ENCODE measurements at regions not wholly inside any gene's neighbourhood (a gene's known extent, or its start where the extent isn't known, plus 50 kb on each side); places are given as distances from the start of the nearest gene placed in this dataset.

DNA sequence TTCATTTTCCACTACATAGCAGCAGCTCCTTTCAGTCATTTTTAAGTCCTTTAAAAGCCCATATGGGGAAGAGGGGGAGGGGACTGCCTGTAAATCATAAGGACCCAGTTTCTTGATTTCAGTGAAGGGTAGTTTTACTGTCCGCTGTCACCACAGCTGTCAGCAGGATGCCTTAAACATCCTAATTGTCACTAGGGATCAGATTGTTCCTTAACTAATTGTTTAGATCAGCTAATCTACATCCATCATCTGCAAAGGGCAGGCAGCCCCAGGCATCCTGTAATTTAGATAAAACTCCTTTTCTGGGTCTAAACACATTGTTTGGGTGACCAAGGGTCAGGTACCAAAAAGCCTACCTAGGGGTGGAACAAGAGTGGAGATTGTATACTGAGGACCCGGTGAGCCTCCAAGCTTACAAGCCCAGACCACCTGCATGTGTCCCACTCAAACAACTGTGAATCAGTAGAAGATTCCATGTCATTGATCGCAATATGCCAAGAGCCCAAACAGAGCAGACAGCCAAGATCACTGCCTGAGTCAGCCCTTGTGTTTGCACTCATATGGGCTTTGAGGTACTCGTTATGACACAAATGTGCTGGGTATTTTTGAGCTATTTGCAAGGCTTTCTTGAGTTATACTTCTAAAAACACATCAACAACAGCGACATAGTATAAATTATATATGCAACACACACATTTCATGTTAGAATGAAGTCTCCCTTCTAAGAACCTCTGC lies 198.7 kb upstream of the CEP162 start:
- in situ Hi-C loops (cut with MboI; ENCODE audit: low sequenced_read_pairs), result no loop called here

DNA sequence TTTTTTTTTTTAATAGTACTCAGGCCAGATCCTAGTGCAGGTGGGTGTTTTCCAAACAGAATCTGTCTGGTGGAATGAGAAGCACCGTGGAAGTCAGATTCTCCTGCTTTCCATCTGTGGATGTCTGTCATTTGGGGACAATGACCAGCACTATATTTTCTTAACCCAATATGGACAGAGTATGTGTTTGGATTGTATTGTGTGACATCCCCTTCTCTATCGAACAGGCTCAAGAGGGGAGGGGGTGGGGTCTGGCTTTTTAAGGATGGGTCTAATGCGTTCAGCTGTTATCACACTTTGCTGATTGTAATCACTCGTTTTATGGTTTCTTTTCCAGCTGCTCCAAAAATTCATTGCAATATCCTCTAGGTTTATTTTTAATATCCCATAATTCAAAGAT lies 197.5 kb upstream of the CEP162 start:
- in situ Hi-C loops (cut with MboI; ENCODE audit: low sequenced_read_pairs), result loop anchor here (25.0 kb wide), 1 partner anchor 887 kb away; no protein-coding TSS in a partner anchor

DNA sequence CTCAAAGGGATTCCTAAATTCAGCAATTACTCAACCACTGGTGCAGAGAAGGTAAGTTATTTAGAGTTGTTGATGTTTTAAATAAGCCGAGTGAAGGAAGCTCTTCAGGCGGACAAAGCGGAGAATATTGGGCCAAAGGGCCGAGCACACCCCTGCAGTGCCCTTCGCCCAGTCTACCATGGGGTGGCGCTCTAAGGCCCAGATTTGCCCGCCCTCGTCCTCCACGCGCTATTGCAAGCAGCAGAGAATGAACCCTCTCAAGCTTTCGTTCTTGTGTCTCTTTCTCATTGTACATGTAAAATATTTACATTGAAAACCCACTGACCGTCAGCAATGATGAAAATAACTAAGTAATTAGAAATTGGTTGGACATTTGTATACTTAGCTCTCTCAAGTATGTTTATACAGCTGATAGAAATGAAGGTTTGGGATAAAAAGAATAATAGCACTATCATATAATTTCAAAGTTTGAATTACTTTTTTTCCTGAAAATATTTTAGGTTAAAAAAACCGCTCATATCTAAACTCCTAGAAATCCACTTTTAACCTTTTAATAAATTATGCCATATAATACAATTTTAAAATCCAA lies 195.0 kb upstream of the CEP162 start:
- in situ Hi-C loops (cut with MboI; ENCODE audit: low sequenced_read_pairs), result loop anchor here (25.0 kb wide), 1 partner anchor 890 kb away; no protein-coding TSS in a partner anchor

DNA sequence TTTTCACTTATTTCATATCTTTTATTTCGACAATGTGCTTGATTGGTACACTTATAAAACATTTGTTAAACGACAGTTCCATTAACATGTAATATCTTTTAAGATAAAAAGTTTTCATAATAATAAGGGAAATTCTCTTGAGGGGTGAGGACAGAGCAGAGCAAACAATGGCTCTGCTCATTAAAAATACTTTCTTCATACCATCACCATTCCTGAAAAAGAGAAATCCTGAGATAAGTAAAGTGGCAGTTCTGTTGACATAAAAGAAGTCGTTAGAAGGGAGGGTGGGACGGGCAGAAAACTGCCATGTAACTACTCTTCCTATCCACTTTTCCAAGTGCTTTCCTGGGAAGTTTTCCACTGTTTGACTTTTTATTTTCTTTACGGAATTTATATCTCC lies 193.6 kb upstream of the CEP162 start:
- in situ Hi-C loops (cut with MboI; ENCODE audit: low sequenced_read_pairs), result loop anchor here (25.0 kb wide), 1 partner anchor 891 kb away; no protein-coding TSS in a partner anchor

DNA sequence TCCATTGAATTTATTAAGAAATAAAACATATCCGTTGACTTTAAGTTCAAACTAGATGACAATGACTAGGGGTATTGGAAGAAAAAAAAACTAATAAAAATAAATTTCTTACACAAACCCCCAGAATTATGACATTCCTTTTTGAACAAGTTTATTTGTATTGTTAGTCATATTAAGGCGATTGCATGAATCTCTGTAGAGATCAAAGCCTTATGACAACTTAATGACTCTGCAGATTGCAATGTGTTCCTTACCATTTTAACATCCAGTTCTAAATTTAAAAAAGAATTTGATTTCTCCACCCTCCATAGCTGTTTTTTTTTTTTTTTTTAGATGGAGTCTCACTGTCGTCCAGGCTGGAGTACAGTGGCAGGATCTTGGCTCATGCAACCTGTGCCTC lies 189.8 kb upstream of the CEP162 start:
- in situ Hi-C loops (cut with MboI; ENCODE audit: low sequenced_read_pairs), result loop anchor here (25.0 kb wide), 1 partner anchor 895 kb away; no protein-coding TSS in a partner anchor

DNA sequence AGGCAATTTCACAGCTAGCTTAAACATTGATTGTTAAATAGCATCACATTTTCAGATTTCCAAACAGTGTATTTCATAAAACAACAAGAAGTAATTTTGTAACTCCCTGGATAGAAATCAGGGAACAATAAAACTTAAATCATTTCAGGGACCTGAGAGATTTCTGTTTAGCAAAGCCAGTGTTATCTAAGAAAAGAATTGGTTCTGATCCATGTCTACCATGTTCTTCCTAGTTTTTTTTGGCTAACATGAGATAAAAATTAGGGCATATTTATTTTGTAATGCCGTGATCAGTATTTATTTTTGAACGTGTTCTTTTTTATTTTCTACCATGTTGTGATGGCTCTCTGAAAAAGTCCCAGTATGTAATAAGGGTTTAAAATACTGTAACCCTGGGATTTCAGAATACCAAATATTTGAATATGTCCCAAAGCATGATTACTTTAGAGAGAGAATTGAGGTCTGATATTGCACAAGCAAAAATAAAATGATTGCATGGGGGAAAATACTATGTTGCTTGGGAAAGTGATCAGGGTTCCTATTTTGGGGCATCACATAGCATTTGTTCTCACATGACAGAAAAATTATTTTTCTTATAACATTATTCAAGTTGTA lies 188.7 kb upstream of the CEP162 start:
- in situ Hi-C loops (cut with MboI; ENCODE audit: low sequenced_read_pairs), result loop anchor here (25.0 kb wide), 1 partner anchor 896 kb away; no protein-coding TSS in a partner anchor

DNA sequence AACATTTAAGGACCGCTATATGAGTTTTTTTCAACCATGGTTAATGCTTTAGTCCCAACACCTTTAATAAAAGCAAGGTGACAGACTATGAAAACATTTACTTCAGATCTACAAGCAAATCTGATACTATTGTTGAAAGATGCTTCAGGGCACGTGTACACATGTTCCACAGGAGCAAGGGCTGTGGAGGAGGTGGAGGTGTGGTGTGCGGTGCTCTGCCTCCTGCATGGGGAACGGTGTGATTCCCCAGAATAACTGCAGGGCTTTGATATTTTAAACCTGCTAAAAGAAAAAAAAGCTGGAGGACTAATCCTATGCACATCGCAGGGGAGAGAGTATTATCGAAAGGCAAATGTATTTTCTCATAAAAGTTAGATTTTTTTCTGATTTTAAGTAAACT lies 188.1 kb upstream of the CEP162 start:
- in situ Hi-C loops (cut with MboI; ENCODE audit: low sequenced_read_pairs), result loop anchor here (25.0 kb wide), 1 partner anchor 897 kb away; no protein-coding TSS in a partner anchor

DNA sequence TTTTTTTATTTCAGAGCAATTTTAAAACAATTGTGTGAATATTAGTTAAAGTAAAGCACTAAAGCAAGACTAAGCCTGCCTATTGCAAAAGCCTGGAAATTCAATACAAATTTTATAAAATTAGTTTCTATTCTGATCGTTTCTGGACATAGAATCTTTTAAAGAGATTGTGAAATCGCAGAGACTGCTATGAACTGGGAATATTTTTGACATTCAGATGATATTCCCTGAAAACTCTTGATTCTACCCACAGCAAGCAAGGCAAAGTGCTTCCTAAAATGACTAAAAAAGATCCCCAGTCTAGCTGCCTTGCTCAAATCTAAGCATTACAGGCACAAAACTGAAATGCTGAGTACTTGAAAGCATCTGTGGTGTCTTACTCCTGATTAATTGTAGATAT lies 187.6 kb upstream of the CEP162 start:
- in situ Hi-C loops (cut with MboI; ENCODE audit: low sequenced_read_pairs), result loop anchor here (25.0 kb wide), 1 partner anchor 897 kb away; no protein-coding TSS in a partner anchor

DNA sequence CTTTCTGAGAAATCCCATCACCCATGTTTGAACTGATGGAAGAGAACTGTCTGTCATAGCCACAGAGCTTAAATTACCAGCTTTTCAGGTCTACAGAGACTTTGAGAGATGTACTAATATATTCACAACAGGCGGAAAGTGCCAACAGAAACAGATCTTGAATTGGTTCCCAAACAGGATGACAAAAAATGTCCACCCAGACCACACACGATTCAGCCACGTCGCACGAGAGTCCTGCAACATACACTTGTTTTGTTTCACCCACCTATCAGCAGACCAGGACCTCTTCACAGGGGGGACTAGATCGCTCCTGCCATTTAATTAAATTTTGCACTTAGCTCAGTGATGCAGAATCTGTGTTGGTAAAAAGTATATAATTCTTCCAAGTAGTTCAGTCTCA lies 187.1 kb upstream of the CEP162 start:
- in situ Hi-C loops (cut with MboI; ENCODE audit: low sequenced_read_pairs), result loop anchor here (25.0 kb wide), 1 partner anchor 898 kb away; no protein-coding TSS in a partner anchor

DNA sequence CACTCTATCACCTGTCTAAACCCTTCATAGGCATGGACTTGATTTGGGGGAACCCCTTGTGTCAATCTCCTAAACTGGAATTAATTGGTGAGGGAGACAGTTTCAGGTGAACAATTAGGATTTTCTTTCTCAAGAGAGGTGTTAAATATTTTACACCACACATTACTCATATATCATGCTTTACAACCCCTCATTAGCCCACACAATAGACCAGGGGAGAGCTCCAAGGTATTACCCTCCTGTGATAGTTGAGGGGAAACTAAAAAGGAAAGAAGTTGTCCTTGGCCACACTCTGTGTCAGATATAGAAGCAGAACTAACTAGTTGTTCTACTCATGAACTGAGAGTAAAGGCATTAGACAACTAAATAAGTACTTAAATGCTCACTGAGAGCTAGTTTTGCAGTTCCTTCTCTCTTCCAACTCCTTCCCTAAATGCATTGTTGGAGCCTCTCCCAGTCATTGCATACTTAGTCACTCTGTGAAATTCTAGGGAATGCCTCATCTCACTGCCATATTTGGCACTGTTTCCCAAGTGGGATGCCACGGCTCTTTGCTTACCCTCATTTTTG lies 183.7 kb upstream of the CEP162 start:
- in situ Hi-C loops (cut with MboI; ENCODE audit: low sequenced_read_pairs), result loop anchor here (25.0 kb wide), 1 partner anchor 901 kb away; no protein-coding TSS in a partner anchor

DNA sequence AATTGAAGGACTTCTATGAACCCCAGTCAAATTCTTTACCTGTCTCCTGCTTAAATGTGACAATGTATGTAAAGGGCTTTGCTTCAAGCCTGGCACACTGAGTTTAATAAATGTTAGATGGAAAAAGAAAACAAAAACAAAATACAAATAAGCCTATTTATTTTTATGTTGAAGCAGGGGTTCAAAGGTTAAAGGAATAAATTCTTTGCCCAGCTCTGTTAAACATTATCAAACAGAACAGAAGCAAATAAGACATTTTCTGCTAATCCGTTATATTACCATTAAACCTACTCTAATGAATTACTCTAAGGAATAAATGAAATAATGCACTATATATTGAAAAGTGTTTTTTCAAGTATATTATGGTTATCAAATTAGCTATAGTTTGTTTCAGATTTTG lies 182.5 kb upstream of the CEP162 start:
- in situ Hi-C loops (cut with MboI; ENCODE audit: low sequenced_read_pairs), result loop anchor here (25.0 kb wide), 1 partner anchor 902 kb away; no protein-coding TSS in a partner anchor

DNA sequence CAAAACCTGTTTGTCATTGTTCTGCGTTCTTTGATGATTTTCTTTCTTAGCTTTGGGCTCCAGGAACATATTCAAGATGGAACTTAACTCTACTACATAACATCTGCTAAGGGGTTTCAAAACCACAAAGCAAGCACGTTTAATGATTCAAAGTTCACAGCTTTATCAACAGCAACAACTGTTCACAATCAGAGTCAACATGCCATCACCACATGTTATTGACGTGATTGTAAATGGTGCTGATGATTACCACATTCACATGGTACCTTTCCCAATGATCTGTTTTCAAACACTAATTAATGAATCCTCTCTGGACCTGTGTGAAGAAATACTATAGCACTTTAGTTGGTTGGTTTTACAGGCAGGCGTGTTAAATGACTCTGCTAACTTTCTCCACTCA lies 180.6 kb upstream of the CEP162 start:
- in situ Hi-C loops (cut with MboI; ENCODE audit: low sequenced_read_pairs), result loop anchor here (25.0 kb wide), 1 partner anchor 904 kb away; no protein-coding TSS in a partner anchor

DNA sequence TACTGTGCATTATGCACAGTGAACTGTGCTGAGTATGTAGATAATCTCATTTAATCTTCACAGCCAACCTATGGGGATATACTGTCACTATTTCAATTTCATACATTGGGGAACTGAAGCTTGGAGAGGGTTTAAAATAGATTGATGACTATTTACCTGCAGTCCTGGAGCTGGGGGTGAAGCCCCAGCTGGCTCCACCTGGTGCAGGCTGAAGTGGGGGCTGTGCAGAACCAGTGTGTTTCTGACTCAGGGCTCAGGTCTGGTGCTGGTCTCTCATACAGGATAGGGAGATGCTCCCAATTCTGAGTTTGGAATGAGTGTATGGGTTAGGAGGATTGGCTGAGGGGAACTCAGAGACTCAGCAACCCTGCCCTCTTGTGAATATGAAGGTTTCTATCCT lies 176.1 kb upstream of the CEP162 start:
- in situ Hi-C loops (cut with MboI; ENCODE audit: low sequenced_read_pairs), result loop anchor here (25.0 kb wide), 1 partner anchor 909 kb away; no protein-coding TSS in a partner anchor

DNA sequence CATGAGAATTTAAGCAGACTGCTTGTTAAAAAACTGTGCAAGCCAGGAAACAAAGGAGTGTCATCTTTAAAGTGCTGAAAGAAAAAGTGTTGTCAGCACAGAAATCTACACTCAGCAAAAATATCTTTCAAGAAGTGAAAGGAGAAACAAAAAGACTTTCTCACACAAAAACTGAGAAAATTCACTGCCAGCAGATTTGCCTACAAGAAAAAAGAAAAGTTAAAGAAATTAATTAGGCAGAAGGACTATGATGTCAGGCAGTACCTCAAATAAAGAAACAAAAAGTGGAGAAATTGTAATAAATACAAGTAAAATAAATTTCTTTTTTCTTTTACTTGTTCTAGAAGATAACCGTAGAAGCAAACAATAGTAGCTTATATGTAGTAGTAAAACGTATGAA lies 171.6 kb upstream of the CEP162 start:
- in situ Hi-C loops (cut with MboI; ENCODE audit: low sequenced_read_pairs), result no loop called here

DNA sequence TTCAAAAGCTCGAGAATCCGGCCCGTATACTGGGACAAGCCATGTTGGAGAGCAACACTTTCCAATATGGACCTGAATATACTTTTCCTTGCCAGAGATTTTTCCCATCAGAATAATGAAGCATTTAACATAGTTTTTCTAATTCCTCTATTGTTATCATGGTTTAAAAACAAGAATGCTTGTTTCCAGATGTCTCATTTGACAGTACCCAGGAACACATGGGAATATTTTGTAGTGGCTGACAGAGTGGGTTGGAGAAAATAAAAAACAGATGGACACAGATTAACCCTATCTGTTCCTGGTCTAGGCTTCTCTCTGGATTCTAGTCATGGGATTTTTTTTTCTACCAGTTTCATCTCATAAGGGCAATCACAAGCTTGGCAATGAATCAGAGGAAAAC lies 164.8 kb upstream of the CEP162 start:
- in situ Hi-C loops (cut with MboI; ENCODE audit: low sequenced_read_pairs), result no loop called here

DNA sequence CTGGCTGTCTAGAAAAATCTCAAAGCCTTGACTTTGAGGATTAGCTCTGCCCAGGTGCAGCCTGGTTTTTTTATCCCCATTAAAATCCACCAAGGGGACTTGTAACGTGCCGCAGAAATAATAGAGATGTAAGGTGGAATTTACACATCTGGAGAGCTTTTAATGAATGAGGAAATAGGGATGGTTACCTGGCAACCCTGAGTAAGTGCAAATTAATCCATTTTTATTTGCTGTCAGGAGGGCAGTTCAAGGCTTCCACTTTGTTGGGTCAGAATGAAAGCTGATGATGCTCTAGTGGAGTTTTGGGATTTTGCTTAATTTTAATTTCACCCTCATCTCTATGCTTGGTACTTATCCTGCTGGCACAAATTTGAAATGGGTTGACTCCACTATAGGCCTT lies 163.4 kb upstream of the CEP162 start:
- in situ Hi-C loops (cut with MboI; ENCODE audit: low sequenced_read_pairs), result no loop called here

DNA sequence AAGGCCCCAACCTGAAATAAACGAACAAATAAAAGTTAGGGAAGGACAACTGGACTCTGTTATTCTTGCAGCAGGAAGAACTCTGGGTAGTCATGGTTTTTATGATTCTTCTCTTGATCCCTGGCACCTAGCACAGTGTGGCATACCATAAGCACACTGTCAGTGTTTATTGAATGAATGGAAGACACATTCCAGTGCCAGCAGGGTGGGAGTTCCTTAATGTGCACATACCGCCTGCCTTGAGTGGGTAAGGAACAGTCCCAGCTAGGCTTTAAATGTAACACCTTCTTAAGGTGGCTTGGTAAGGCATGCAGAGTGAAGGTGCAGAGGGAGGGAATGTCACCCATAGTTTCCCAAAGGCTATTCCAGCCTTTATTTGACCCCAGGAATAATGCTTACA lies 162.9 kb upstream of the CEP162 start:
- in situ Hi-C loops (cut with MboI; ENCODE audit: low sequenced_read_pairs), result no loop called here

DNA sequence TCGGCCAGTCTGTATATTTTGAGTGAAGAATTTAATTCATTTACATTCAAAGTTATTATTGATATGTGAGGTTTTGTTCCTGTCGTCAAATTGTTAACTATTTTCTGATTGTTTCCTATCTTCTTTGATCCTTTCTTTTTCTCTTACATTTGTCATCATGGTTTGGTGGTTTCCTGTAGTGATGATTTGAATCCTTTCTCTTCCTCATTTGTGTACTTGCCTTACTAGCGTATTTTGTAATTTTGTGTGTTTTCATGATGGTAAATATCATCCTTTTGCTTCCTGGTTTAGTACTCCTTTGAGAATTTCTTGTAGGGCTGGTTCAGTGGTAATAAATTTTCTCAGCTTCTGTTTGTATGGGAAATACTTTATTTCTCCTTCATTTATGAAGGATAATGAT lies 151.7 kb upstream of the CEP162 start:
- in situ Hi-C loops (cut with MboI; ENCODE audit: low sequenced_read_pairs), result no loop called here

DNA sequence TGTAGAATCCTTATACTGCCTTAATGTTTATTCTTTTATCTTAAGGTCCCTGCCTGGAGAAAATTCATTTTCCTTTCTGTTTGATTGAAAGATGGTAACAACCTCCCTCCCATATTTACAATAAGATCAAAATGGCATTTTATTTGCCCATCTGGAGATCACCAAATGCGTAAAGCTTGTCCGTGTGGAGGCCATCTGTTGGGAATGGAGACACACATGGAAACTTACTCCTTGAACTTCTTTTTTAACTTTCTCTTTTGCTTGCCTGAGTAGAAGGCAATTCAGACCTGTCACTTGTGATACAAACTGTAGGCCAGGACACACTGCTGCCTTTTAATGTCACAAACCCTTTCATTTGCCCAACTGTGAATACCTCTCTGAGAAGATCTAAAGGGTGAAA lies 144.8 kb upstream of the CEP162 start:
- in situ Hi-C loops (cut with MboI; ENCODE audit: low sequenced_read_pairs), result no loop called here

DNA sequence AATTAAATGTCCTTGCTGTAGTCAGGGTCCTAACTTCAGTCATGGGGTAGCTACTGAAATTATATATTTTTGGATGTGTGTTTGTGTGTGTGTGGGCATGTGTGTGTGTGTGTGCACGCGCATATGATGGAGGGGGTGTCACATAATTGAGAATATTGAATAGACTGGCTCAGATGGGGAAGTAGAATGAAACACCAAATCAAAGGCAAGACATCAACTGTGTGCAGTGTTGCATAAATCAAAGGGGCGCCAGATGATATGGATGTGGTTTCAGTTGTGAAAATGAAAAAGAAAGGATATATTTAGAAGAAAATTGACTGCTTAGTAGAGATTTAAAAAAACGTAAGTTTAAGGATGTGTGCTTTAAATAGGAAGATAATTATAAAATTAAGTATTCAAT lies 144.2 kb upstream of the CEP162 start:
- in situ Hi-C loops (cut with MboI; ENCODE audit: low sequenced_read_pairs), result no loop called here

DNA sequence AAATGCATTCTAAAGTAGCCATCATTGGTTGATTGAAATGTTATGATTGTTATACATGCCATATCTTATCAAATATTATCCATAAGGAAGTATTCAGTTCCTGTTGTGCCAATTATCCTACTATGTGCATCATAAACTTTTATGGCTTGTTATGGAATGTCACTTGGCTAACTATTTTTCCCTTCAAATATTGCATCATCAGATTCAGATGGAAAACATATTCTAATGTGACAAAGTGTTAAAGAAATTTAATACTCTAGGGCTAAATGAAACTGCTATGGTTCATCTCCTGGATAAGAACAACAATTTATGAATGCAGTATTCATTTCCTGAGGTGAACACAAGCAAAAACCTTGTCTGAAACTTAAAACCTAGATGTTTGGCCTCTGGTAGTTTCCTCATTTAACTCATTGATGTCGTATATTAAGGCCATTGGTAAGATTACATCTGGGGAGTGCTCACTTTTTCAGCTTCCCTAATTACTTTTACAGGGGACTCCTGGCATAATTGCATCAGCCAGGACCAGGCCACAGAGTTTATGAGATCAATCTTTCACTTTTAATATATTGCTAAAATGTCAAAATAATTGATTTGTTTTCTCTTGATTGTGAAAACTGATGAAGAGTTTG lies 134.9 kb upstream of the CEP162 start:
- in situ Hi-C loops (cut with MboI; ENCODE audit: low sequenced_read_pairs), result no loop called here
